HG03175 (cell line): ENCODE measurements at regions not wholly inside any gene's neighbourhood (a gene's known extent, or its start where the extent isn't known, plus 50 kb on each side); places are given as distances from the start of the nearest gene placed in this dataset.
"Not testable (repeated sequence)": the region's sequence is repeated elsewhere in the genome, so short reads cannot be mapped to it uniquely, and the experiment has no call there.

Experiments
- ATAC-seq: cut with Tn5 transposase; IDR thresholded peaks from one replicate; pipeline ENCODE4 v1.9.1; 2021; ENCODE audit warnings: mild to moderate bottlenecking, moderate library complexity; ENCODE audit not compliant: unreplicated experiment

DNA sequence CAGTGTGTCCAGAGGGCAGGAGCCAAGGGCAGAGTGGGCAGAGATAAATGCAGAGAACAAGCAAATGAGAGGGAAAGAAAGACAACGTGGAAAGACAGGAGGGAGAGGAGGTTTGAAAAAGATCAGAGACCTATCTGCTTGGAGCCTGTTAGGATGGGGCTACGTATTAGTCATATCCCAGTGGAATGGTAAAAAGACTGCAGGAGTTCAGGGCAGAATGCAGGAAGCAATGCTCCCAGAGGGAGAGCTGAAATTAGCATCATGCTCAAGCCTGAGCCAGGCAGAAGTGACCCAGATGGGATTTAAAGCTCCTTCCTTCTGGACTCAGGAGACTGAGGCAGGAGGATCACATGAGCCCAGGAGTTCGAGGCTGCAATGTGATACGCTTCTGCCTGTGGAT lies 261.3 kb upstream of the CHRM3 start:
- no peak for ATAC-seq

GRCh38 chr1:239123260-239123659 lies 263.1 kb upstream of the CHRM3 start:
- no peak for ATAC-seq

- no peak for ATAC-seq
Observed at GRCh38 chr1:239112101-239112935, 274.1 kb upstream of the CHRM3 start.

- ATAC-seq = no peak
Observed at GRCh38 chr1:239107676-239108075, 278.7 kb upstream of the CHRM3 start.

DNA sequence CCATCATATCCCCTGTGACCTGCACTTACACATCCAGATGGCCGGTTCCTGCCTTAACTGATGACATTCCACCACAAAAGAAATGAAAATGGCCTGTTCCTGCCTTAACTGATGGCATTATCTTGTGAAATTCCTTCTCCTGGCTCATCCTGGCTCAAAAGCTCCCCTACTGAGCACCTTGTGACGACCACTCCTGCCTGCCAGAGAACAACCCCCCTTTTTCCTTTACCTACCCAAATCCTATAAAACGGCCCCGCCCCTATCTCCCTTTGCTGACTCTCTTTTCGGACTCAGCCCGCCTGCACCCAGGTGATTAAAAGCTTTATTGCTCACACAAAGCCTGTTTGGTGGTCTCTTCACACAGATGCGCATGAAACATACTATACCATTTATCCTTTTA lies 279.7 kb upstream of the CHRM3 start:
- not testable (repeated sequence) for ATAC-seq

DNA sequence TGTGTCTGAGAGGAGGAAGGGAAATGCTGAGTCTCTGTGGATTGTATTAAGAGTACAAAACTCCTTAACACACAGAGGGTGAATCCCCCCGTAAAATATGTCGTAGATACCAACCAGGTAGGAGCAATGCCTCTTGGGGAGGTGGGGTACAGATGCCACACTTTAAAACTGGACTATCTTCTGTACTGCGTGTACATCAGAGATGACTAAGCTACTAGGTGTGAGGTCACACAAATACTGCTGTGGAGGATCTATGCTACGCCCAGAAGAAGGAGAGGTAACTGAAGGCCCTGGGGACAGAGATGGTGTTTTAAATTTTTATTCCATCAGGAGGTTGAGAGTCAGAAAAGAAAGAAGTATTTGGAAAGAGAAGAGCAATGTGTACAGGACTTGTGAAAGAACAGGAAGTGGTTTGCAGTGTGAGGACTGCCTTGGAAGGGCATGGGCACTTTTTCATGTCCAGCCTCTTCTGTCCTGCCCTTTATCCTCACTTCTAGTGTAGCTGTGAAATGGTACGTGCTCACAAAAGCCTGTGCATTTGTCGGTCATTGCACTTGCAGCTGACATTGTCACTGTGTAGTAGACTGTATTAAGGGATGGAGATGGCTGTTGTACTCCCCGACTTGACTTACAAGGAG lies 287.8 kb upstream of the CHRM3 start:
- ATAC-seq = no peak

DNA sequence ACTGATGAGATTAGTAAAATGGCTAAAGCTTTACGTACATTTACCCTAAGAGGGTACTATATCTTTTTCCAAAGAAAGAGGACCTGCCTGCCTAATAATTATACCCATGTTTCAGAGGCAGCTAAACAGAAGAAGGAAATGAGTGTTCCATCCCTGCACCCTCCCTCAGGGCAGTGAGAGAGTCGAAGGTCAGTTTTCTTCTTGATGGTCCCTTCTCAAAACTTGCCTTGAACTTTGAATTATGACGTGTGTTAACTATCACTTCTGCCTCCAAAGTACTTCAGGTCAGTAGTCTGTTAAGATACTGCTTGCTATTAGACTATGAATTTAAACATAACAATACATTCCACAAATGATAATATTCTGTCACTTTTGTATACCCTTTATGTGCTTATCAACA lies 294.8 kb upstream of the CHRM3 start:
- ATAC-seq = no peak

DNA sequence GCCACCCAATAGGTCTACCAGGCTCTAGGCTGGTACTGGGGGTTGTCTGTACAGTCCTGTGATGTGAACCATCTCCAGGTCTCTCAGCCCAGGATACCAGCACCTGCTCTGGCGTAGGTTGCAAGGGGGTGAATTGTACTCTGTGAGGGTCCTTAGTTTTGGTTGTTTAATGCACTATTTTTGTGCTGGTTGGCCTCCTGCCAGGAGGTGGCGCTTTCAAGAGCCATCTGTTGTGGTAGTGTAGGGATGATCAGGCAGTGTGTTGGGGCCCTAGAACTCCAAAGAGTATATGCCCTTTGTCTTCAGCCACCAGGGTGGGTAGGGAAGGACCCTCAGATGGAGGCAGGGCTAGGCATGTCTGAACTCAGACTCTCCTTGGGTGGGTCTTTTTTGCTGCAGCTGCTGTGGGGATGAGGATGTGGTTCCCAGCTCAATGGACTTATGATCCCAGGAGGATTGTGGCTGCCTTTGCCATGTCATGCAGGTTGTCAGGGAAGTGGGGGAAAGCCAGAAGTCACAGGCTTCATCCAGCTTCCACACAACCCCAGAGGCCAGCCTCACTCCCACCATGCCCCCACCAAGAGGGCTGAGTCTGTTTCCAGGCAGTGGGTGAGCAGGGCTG lies 301.8 kb upstream of the CHRM3 start:
- ATAC-seq = no peak

- ATAC-seq = not testable (repeated sequence)
Observed at GRCh38 chr1:239081947-239082346, 304.4 kb upstream of the CHRM3 start.

DNA sequence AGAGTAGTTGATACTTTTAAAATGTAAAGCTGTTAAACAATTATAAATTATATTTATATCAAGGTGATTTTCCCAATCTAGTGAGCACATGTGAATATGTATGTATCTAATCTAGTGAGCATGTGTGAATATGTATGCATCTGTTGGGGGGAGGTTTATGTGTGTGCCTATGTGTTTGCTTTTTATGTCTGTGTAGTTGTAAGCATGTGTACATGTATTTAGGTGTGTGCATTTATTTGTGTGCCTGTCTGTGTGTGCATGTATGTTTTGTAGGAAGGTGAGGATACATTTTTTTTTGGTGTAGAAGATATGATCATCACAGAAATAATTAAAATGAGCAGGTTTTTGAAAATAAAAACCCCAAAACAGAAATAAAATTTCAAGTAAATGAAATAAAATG lies 318.9 kb upstream of the CHRM3 start:
- ATAC-seq = no peak

DNA sequence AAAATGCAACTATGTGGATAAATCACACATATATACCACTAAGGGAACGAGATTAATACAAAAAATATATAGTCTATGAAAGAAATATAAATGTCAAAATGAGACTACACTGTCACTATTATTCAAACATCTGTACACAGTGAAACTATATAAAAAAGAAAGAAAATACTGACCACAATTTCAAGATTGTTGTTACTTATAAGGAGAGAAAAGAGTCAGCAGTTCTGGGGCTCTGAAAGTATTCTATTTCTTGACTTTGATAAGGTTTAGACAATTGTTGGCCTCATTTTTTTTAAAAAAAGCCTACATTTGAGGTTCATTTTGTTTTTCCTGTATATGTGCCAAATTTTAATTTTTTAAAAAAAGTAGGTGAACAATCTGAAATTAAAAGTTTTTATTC lies 319.3 kb upstream of the CHRM3 start:
- no peak for ATAC-seq

GRCh38 chr1:239061770-239062169 lies 324.6 kb upstream of the CHRM3 start:
- no peak for ATAC-seq

DNA sequence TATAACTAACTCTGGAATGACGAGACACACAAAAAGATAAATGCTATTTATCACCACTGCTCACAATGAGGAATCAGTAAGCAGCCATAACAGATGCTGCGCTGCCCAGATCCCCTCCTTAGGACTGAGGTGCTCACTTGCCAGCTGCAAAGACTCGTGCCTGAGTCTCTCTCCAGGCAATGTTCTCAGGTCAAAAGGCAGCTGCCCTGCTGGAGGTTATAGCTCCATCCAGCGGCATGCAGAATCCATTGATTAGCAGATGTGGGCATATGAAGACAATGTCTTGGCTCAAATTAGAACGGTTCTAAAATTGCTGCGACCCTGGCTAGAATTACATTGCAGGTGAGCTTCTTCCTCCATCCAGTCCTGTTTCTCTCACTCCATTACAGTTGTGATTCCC lies 328.2 kb upstream of the CHRM3 start:
- ATAC-seq = no peak

DNA sequence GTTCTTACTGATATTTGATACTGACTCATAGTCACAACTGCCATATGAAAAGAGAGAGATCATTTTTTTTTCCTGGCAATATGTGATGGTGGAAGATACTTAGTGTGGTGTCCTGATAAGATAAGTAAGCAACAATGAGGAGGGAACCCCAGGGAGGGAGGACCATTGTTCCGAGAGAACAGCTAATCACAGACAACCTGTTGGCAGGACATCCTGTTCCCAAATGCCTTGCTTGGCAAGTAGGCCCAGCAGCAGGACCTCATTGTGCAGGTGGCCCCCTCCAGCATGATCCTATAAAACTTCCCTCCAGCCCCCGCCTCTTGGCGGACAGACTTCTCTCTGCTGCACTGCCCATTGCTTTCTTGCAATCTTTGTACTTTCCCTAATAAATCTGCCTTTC lies 329.4 kb upstream of the CHRM3 start:
- ATAC-seq = no peak

DNA sequence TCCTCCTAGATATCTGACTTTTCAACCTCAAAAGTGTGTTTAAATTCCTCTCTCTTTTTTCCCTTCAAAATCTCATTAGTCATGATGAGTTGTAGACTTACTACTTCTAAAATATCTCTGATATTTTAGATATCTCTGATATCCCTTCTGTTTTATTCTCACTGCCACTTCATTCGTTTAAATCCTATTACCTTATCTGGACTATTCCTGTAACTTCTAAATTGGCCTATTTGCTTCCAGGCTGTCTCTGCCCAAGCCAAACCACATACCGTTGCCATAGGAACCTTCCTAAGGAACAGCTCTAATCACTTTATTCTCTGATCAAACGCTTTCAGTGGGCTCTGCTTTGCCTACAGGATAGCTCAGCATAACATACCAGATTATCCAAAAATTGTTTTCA lies 333.1 kb upstream of the CHRM3 start:
- ATAC-seq = no peak

DNA sequence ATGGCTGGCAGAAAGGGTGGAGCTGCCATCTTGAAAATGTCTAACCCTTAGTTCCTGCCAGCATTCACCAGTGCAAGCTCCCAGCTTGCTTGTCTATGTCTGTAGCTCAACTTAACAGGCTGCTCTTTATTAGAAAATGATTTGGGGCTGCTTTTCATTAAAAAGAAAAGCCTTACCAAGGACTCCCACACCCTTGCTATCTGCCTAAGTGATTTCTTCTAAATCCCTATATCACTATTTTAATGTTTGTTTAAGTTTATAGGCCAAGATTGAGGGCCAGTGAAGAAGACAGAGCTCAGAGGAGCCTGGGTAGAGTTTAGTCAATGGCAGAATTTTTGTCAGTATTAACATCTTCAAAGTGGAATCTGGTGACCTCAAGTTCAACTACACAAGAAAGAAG lies 336.8 kb upstream of the CHRM3 start:
- no peak for ATAC-seq

DNA sequence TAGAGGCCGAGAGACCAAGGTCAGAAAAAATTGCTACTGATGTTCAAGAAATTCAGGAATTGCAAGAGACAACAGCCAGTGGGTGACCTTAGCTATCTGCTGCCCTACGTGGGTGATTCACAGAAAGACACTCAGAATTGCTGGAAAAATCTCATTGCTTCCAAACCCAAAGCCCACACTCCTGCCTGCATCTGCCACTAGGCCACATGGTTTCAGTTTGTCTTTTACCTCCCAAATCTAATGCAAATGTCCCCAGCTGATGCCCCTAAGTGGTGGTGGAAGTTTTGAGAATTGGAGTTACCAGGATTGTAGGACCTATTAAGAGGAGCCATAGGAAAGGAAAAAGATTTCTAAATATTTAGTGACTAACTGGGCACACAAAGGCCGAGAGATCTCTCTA lies 341.5 kb upstream of the CHRM3 start:
- ATAC-seq = no peak

- no peak for ATAC-seq
Observed at GRCh38 chr1:239040523-239040922, 345.8 kb upstream of the CHRM3 start.

- ATAC-seq = no peak
Observed at GRCh38 chr1:239031310-239031709, 355.1 kb upstream of the CHRM3 start.

DNA sequence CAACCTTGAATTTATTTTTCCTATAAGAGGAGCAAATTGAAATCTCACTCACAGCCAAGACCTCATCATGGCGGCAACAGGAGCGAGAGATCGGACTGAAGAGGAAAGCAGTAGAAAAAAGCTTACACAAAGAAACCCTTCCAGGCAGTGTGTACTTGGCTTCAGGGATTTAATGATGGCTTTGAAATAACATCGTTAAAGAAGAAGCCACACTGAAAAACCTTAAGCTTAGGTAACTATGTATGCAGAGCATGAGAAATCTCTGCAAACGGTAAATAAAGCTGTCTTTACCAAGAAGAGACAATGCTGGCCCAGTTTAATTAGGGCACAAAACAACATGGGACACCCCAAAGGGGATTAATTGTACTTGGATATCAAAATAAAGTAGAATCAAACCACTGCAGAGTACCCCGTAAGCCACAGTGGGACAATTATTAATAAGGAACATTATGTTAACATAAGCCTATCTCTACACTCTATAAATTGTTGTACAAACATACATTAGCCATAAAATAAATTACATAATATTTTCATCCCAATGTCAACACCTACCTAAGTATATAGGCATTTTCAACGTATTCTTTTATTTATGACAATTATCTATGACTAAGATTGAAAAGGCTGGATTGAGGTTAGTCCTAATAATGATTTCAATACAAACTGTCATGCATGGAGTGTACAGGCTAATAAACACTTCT lies 360.2 kb upstream of the CHRM3 start:
- no peak for ATAC-seq

DNA sequence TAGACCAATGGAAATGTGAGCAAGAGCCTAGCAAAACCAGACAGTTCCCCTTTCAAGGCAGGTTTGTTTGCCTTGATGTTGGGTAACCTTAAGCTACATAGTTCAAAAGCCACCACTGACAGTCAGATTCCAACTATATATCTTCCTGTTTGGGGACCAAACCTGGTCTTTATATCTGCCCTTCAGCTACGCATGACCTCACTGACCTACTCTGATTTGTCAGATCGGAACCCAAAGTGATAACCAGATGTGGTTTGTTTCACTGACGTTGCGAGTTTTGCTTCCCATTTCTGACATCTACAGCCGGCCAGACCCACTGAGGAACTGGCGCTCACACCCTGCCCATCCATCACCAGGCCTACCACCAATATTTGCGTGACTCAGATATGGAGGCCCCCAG lies 361.1 kb upstream of the CHRM3 start:
- no peak for ATAC-seq
